SIG-M5 treated with dmso at 0.1 percent for 504 hours (cell line): ENCODE measurements at regions not wholly inside any gene's neighbourhood (a gene's known extent, or its start where the extent isn't known, plus 50 kb on each side); places are given as distances from the start of the nearest gene placed in this dataset.
"Not testable (repeated sequence)": the region's sequence is repeated elsewhere in the genome, so short reads cannot be mapped to it uniquely, and the experiment has no call there.

Experiments
- DNase-seq: peaks from one replicate; lab custom pipeline; 2025; ENCODE audit not compliant: unreplicated experiment; lab: John Stamatoyannopoulos, UW

GRCh38 chr1:222470252-222470805 is 77.6 kb downstream of the HHIPL2 start:
- not testable (repeated sequence) for DNase-seq

- no peak for DNase-seq
Observed at GRCh38 chr1:222466150-222466865, 81.6 kb downstream of the HHIPL2 start.

GRCh38 chr1:222465211-222466041 is 82.5 kb downstream of the HHIPL2 start:
- DNase-seq: peak; percentile 83

GRCh38 chr1:222464841-222465210 is 83.1 kb downstream of the HHIPL2 start:
- peak; percentile 73 for DNase-seq

GRCh38 chr1:222463059-222463730 is 84.7 kb downstream of the HHIPL2 start:
- no peak for DNase-seq

- no peak for DNase-seq
Observed at GRCh38 chr1:222462601-222463000, 85.3 kb downstream of the HHIPL2 start.

GRCh38 chr1:222461941-222462340 is 86.0 kb downstream of the HHIPL2 start:
- DNase-seq: no peak

- no peak for DNase-seq
Observed at GRCh38 chr1:222459652-222460051, 88.3 kb downstream of the HHIPL2 start.

- no peak for DNase-seq
Observed at GRCh38 chr1:222457513-222457912, 90.4 kb downstream of the HHIPL2 start.

- DNase-seq: no peak
Observed at GRCh38 chr1:222457084-222457483, 90.8 kb downstream of the HHIPL2 start.

GRCh38 chr1:222455188-222455879 is 92.6 kb downstream of the HHIPL2 start:
- peak; percentile 96 for DNase-seq

- no peak for DNase-seq
Observed at GRCh38 chr1:222454782-222455181, 93.1 kb downstream of the HHIPL2 start.

- DNase-seq: no peak
Observed at GRCh38 chr1:222454186-222454585, 93.7 kb downstream of the HHIPL2 start.

- no peak for DNase-seq
Observed at GRCh38 chr1:222452031-222452430, 95.9 kb downstream of the HHIPL2 start.

- DNase-seq: no peak
Observed at GRCh38 chr1:222443566-222443965, 104.3 kb downstream of the HHIPL2 start.

- no peak for DNase-seq
Observed at GRCh38 chr1:222441066-222441465, 106.8 kb downstream of the HHIPL2 start.

- DNase-seq: no peak
Observed at GRCh38 chr1:222424826-222425225, 123.1 kb downstream of the HHIPL2 start.

- no peak for DNase-seq
Observed at GRCh38 chr1:222421380-222421779, 126.5 kb downstream of the HHIPL2 start.

GRCh38 chr1:222420633-222421032 is 127.3 kb downstream of the HHIPL2 start:
- DNase-seq: no peak

GRCh38 chr1:222418654-222419053 is 129.2 kb downstream of the HHIPL2 start:
- no peak for DNase-seq

GRCh38 chr1:222417264-222417663 is 130.6 kb downstream of the HHIPL2 start:
- DNase-seq: no peak
